ENCODE measurements at regions not wholly inside any gene's neighbourhood (a gene's known extent, or its start where the extent isn't known, plus 50 kb on each side); places are given as distances from the start of the nearest gene placed in this dataset.

DNA sequence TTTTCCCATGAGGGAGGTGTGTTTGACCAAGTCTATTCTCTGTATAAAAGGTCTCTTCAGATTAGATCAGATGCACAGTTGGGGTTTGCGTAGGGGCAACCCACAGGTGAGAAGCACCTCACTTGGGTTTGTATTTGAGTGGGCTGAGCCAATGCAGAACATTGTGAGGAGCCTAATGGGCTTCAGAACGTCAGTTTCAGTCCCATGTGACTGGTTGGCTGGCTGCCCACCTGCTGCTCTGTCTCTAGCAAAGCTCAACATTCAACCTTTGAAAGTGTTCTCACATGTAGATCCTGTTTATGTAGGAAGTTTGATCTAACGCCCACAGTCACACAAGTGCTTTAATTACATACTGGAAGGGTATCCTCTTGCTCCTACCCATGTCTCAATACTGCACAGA is 105.5 kb downstream of the FASLG start:
- TF ChIP-seq POLR2A (IDR thresholded peaks at IDR 0.05; ENCODE audit: low read depth, low read length) (no peak), POLR2AphosphoS5 (IDR thresholded peaks at IDR 0.05; ENCODE audit: low read depth, low read length) (no peak)

All from GM12892 (cell line).